Adrenal gland (tissue), 9 donors: ENCODE measurements at regions not wholly inside any gene's neighbourhood (a gene's known extent, or its start where the extent isn't known, plus 50 kb on each side); places are given as distances from the start of the nearest gene placed in this dataset.
"Not testable (repeated sequence)": the region's sequence is repeated elsewhere in the genome, so short reads cannot be mapped to it uniquely, and the experiment has no call there.

ENCODE experiments used
- DNase-seq, 7 donors: peaks; one replicate each; pipeline ENCODE4 v3.0.0-alpha.2; 2019 to 2020
- H3K27ac ChIP-seq, 5 donors: fragments of 200-600 bp; sonication (generic) in 4 of 5; 1 replicate in 3 of 5; 2 replicates in 2 of 5; pipeline versions ENCODE4 v1.5.1 to v1.8.0; 2016 to 2020; ENCODE audit warnings: mild to moderate bottlenecking in 1 of 5
- H3K27me3 ChIP-seq: fragments of 200-600 bp; 2 replicates; pipeline ENCODE4 v1.8.0; 2021
- H3K36me3 ChIP-seq, 2 donors: fragments of 200-600 bp; replicated peaks in 1 of 2; 1 replicate in 1 of 2; 2 replicates in 1 of 2; pipeline versions ENCODE4 v1.5.1 to v1.8.0; 2018 to 2022
- H3K4me1 ChIP-seq, 2 donors: fragments of 200-600 bp; replicated peaks in 1 of 2; 1 replicate in 1 of 2; 2 replicates in 1 of 2; pipeline versions ENCODE4 v1.5.1 to v1.8.0; 2018 to 2021
- H3K4me3 ChIP-seq, 4 donors: fragments of 200-600 bp; sonication (generic) in 3 of 4; one replicate each; pipeline ENCODE4 v1.5.1; 2016 to 2018
- H3K9me3 ChIP-seq, 3 donors: fragments of 200-600 bp; sonication (generic) in 1 of 3; replicated peaks in 1 of 3; 1 replicate in 2 of 3; 2 replicates in 1 of 3; pipeline versions ENCODE4 v1.5.1 to v1.8.0; 2016 to 2021
- CTCF ChIP-seq, 6 experiments: fragments of 450-650 bp in 4 of 6; fragments of 200-600 bp in 2 of 6; sonication (generic) in 1 of 6; IDR thresholded peaks; 1 replicate in 5 of 6; 2 replicates in 1 of 6; pipeline versions ENCODE4 v1.5.1 to v1.8.0; 2016 to 2021; ENCODE audit warnings: antibody characterized with exemption in 6 of 6, mild to moderate bottlenecking in 2 of 6, moderate library complexity in 1 of 6
- POLR2A ChIP-seq, 2 donors: fragments of 450-650 bp; IDR thresholded peaks; one replicate each; pipeline ENCODE4 v1.6.1; 2017; ENCODE audit warnings: antibody characterized with exemption in 2 of 2, mild to moderate bottlenecking in 2 of 2, moderate library complexity in 1 of 2
- WGBS, 4 donors: extraction: QIAGEN DNeasy Blood & Tissue Kit in 2 of 4; methylation state at CpG; one replicate each; pipeline versions ENCODE4 v1.1.5 to v1.1.7; 2013 to 2017; 5-methylcytosine and 5-hydroxymethylcytosine counted together
- intact Hi-C, 2 donors: fragments of 100-400 bp; cut with DNase I; formaldehyde crosslinking; loops; one replicate each; pipeline versions ENCODE4 v1.14.1 to v1.15.0; 2022 to 2023
- donor health status: healthy with polysubstance abuse.
- donor health status: Bipolar disorder and iron deficiency.
- donor health status: DM: yes; HTN: yes; CAD: no.
- donor health status: DM: no; HTN: no; CAD: no.
- donor health status: DM: no; HTN: no; CAD: no.

DNA sequence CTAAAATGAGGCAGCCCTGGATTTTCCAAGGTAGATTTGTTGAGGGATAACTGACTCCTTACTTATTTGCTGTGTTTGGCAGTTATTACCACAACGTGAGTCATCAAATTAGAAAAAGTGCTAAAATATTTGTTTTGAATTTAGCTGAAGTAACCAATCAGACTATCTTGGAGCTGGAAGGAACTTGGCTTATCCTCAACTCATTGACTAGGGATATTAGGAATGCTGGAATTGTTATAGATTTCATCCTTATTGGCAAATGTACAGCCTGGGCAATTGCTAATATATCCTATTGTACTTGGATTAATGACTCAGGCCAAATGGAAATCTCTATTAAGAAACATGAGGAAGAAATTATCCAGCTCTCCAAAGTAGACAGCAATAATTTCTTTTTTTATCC, 1189.0 kb upstream of the LRRN3 start:
- Histone ChIP-seq H3K27me3 (no peaks in the 10 kb centered on the region), H3K4me1 (no peaks in the 10 kb centered on the region), H3K27ac (no peak overlapping the region), H3K9me3 (no peaks in the 10 kb centered on the region), H3K36me3 (no peaks in the 10 kb centered on the region), H3K4me3 (no peak overlapping the region)
- WGBS, 4 donors: 58 to 74% (median 69%) methylated on average over 1 of the region's 1 CpG
- DNase-seq: no peak
- intact Hi-C loops: no loop called here
- TF ChIP-seq CTCF (IDR thresholded peaks at IDR 0.05): no peak
- TF ChIP-seq POLR2A (IDR thresholded peaks at IDR 0.05): no peak

- DNase-seq, H3K9me3 ChIP-seq, intact Hi-C loops, H3K36me3 ChIP-seq, H3K27me3 ChIP-seq, H3K4me3 ChIP-seq, H3K4me1 ChIP-seq, H3K27ac ChIP-seq: not testable (repeated sequence)
- 88 to 90% (median 89%) methylated on average over 16 to 21 of the region's 21 CpGs for WGBS, 4 donors
Observed at GRCh38 chr7:109905368-109906065, 1185.4 kb upstream of the LRRN3 start.

DNA sequence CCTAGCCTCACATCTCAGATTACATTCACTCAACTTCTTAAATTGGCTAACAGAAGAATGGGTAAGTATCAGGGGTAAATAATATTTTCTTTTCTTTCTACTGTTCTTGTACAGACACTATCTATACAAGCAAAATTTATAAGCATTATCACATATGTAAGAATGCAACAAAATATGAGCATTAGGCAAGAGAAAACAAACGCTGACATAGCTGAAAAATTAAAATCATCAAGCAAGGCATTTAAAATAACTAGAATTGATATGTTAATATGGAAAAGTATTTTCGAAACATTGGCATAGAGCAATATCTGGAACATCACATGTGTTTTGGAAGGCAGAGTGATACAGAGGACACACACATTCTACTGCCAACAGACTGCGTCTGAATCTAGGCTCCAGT, 1175.3 kb upstream of the LRRN3 start:
- DNase-seq: no peak
- H3K9me3 ChIP-seq: no peaks in the 10 kb centered on the region
- H3K4me3 ChIP-seq: no peak overlapping the region
- no peaks in the 10 kb centered on the region for H3K36me3 ChIP-seq
- intact Hi-C loops: no loop called here
- H3K4me1 ChIP-seq: no peaks in the 10 kb centered on the region
- H3K27me3 ChIP-seq: no peaks in the 10 kb centered on the region
- TF ChIP-seq CTCF (IDR thresholded peaks at IDR 0.05): no peak
- no peak for TF ChIP-seq POLR2A (IDR thresholded peaks at IDR 0.05)
- 70 to 89% (median 85%) methylated on average over 3 of the region's 3 CpGs for WGBS, 4 donors
- no peak overlapping the region for H3K27ac ChIP-seq

- no peaks in the 10 kb centered on the region for H3K27me3 ChIP-seq
- no peaks in the 10 kb centered on the region for H3K4me1 ChIP-seq
- 43 to 62% (median 54%) methylated on average over 2 of the region's 2 CpGs for WGBS, 4 donors
- intact Hi-C loops: no loop called here
- H3K4me3 ChIP-seq: no peak overlapping the region
- DNase-seq: no peak
- H3K36me3 ChIP-seq: no peaks in the 10 kb centered on the region
- H3K9me3 ChIP-seq: no peaks in the 10 kb centered on the region
- no peak for TF ChIP-seq CTCF (IDR thresholded peaks at IDR 0.05)
- H3K27ac ChIP-seq: no peak overlapping the region
Observed at GRCh38 chr7:109926738-109927137, 1164.2 kb upstream of the LRRN3 start.

DNA sequence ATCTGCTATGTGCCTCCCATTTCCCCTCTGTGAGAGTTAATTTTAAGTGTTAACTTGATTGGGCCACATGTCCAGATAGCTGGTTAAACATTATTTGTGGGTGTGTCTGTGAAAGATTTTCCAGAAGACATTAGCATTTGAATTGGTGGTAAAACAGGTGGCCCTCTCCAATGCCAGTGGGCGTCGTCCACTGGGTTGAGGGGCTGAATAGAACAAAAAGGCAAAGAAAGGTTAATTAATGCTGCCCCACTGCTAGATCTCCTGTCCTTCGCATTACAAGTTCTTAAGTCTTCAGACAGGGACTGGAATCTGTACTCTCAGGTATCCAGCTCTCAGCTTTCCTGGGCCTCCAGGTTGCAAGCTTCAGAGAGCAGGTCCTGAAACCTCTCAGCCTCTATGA, 1160.9 kb upstream of the LRRN3 start:
- 77 to 89% (median 87%) methylated on average over 3 of the region's 3 CpGs for WGBS, 4 donors
- H3K4me1 ChIP-seq: no peaks in the 10 kb centered on the region
- intact Hi-C loops: no loop called here

More for the DNA sequence above, 1160.9 kb upstream of the LRRN3 start:
- no peaks in the 10 kb centered on the region for H3K9me3 ChIP-seq
- no peak overlapping the region for H3K27ac ChIP-seq
- no peaks in the 10 kb centered on the region for H3K27me3 ChIP-seq
- no peak overlapping the region for H3K4me3 ChIP-seq
- H3K36me3 ChIP-seq: no peaks in the 10 kb centered on the region
- DNase-seq: no peak
- no peak for TF ChIP-seq POLR2A (IDR thresholded peaks at IDR 0.05)
- TF ChIP-seq CTCF (IDR thresholded peaks at IDR 0.05): no peak
